Activated naive CD4-positive, alpha-beta T cell treated with anti-CD3 and anti-CD28 coated beads, Interleukin-2, amount 50 U/mL, for 72 hours (primary cell): ENCODE measurements at regions not wholly inside any gene's neighbourhood (a gene's known extent, or its start where the extent isn't known, plus 50 kb on each side); places are given as distances from the start of the nearest gene placed in this dataset.
"Not testable (repeated sequence)": the region's sequence is repeated elsewhere in the genome, so short reads cannot be mapped to it uniquely, and the experiment has no call there.

Experiments
- ATAC-seq, 2 donors: fragments of 150-1000 bp; cut with Tn5 transposase; 2 replicates each; pipeline ENCODE4 v1.10.0; 2021; ENCODE audit warnings: mild to moderate bottlenecking in 2 of 2, moderate library complexity in 2 of 2
- DNase-seq, 2 donors: peaks; one replicate each; pipeline ENCODE4 v3.0.0; 2021 to 2022; ENCODE audit warnings: low spot score in 2 of 2
- H3K27ac Mint-ChIP-seq, 2 donors: one replicate each; pipeline ENCODE4 v1.8.0; 2022; ENCODE audit warnings: mild to moderate bottlenecking in 2 of 2, mixed read lengths in 2 of 2
- H3K36me3 Mint-ChIP-seq, 2 donors: one replicate each; pipeline ENCODE4 v1.8.0; 2022; ENCODE audit warnings: mixed read lengths in 2 of 2
- H3K9me3 Mint-ChIP-seq, 2 donors: one replicate each; pipeline ENCODE4 v1.8.0; 2022; ENCODE audit warnings: mixed read lengths in 2 of 2

DNA sequence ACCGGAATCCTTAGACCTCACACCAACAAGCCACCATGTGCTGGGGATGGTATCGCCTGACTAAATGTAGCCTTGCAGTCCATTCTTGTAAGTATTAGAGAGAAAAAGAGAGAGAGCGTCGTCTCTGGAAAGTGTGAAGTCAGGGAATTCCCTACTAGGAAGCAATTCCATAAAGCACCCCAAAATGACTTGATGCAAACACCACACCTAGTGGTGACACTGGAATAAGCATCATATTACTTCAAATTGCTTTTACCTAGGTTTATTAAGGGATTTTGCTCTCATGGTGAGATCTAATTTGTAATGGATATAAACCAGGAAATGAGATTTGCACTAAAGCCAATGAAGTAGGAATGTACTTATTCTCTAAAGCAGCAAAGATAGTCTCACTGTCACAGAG lies 111.4 kb upstream of the METTL9 start:
- not testable (repeated sequence) for H3K9me3 Mint-ChIP-seq, H3K27ac Mint-ChIP-seq, ATAC-seq, DNase-seq, H3K36me3 Mint-ChIP-seq

GRCh38 chr16:21499046-21499445 lies 100.3 kb upstream of the METTL9 start:
- DNase-seq: peak in 1 of 2 donors; percentile 53
- not testable (repeated sequence) for H3K27ac Mint-ChIP-seq, ATAC-seq, H3K36me3 Mint-ChIP-seq, H3K9me3 Mint-ChIP-seq

GRCh38 chr16:21501223-21501868 lies 98.0 kb upstream of the METTL9 start:
- ATAC-seq (peak; percentile 60 to 75), DNase-seq (peak; percentile 82 to 88)
- H3K36me3 Mint-ChIP-seq, H3K9me3 Mint-ChIP-seq: not testable (repeated sequence)
- H3K27ac Mint-ChIP-seq: peak overlapping the region; percentile 92 to 96

GRCh38 chr16:21501869-21502667 lies 97.3 kb upstream of the METTL9 start:
- DNase-seq (peak; percentile 97 to 99), ATAC-seq (peak; percentile 82 to 85)
- Mint-ChIP-seq H3K9me3 (no peaks in the 10 kb centered on the region), H3K27ac (peak overlapping the region; percentile 92 to 96), H3K36me3 (peaks cover 1 to 10% of the 10 kb centered on the region in 2 donors)

GRCh38 chr16:21503574-21503920 lies 95.8 kb upstream of the METTL9 start:
- H3K9me3 Mint-ChIP-seq, ATAC-seq: not testable (repeated sequence)
- peak in 1 of 2 donors; percentile 3 for DNase-seq
- H3K27ac Mint-ChIP-seq: peak overlapping the region; percentile 94 to 96
- H3K36me3 Mint-ChIP-seq: peaks cover 8 to 24% of the 10 kb centered on the region in 2 donors

GRCh38 chr16:21503941-21504832 lies 95.2 kb upstream of the METTL9 start:
- DNase-seq: peak; percentile 4 to 53
- peaks cover 8 to 30% of the 10 kb centered on the region in 2 donors for H3K36me3 Mint-ChIP-seq
- not testable (repeated sequence) for H3K9me3 Mint-ChIP-seq, ATAC-seq
- H3K27ac Mint-ChIP-seq: peak overlapping the region; percentile 94 to 96

- DNase-seq: peak; percentile 3 to 47
- Mint-ChIP-seq H3K27ac (peak overlapping the region; percentile 97 to 100), H3K36me3 (peaks cover 8 to 30% of the 10 kb centered on the region in 2 donors)
- ATAC-seq, H3K9me3 Mint-ChIP-seq: not testable (repeated sequence)
Measured at GRCh38 chr16:21505751-21506520, 93.4 kb upstream of the METTL9 start.

DNA sequence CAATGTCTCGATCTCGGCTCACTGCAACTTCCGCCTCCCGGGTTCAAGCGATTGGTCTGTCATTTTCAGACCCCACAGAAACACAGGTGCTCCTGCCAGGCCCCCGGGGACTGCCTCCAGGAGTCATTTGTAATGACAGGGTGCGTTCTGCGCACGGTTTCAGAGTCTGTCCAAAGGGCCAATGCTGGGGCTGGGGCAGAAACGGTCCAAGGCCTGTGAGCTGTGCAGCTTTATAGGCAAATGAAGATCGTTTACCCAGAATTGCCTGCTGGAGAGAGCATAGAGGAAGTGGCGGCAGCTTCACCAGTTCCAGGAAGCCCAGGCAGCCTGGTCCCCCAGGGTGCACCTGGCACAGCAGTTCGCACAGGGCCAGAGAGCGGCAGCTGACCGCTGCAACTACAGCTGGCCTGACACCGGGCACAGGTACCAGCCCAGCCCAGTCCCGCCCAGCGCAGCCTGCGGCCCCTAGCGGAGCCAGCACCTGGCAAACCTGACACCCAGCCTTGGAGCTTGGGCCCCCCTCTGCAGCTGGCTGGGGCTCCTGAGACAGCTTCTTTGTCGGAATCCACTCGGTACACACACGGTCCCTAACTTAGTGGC lies 92.4 kb upstream of the METTL9 start:
- DNase-seq (peak; percentile 72 to 79), ATAC-seq (peak; percentile 35 to 43)
- not testable (repeated sequence) for H3K9me3 Mint-ChIP-seq
- H3K27ac Mint-ChIP-seq: peak overlapping the region; percentile 97 to 100
- H3K36me3 Mint-ChIP-seq: peaks cover 8 to 39% of the 10 kb centered on the region in 2 donors

- Mint-ChIP-seq H3K27ac (peak overlapping the region; percentile 97 to 100), H3K36me3 (peaks cover 8 to 39% of the 10 kb centered on the region in 2 donors)
- H3K9me3 Mint-ChIP-seq, ATAC-seq: not testable (repeated sequence)
- DNase-seq: peak; percentile 16 to 56
Measured at GRCh38 chr16:21507631-21508305, 91.6 kb upstream of the METTL9 start.

DNA sequence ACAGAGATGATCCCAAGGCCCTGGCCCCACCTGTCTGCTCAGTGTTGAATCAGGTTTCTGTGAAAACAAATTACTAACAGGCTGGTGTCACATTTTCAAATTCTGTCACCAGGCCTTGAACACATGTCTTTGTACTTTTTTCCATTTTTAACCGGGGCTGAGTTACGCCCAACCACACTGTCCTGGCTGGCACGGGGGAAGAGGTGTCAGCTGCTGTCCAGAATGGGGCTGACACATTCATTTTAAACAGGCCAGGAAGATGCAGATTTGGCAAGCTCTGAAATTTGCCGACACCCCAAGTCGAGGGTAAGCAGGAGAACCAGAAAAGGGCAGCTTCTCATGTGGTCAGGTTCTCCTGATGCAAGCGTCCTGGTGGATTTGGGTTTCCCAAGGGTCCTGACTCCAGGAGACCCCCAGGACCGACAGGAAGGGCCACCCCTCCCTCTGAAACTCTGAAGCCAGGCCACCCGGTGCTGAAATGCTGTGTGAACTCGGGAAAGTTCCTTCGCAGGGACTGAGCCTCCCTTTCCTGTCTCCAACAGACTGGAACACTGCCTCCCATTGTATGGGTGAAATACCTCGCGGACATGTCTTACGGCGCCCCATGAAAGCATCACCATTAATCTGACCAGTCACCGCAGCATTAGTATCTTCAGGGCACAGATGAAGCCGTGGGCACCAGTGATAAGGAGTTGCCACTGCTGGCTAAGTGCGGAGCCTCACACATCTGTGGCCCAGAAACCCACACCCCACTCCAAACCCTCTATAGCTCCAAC lies 90.5 kb upstream of the METTL9 start:
- peak overlapping the region; percentile 97 to 100 for H3K27ac Mint-ChIP-seq
- DNase-seq: peak in 1 of 2 donors; percentile 72
- H3K9me3 Mint-ChIP-seq: not testable (repeated sequence)
- ATAC-seq: peak; percentile 56 to 79
- peaks cover 8 to 43% of the 10 kb centered on the region in 2 donors for H3K36me3 Mint-ChIP-seq

- ATAC-seq (peak in 1 of 2 donors; percentile 2), DNase-seq (peak in 1 of 2 donors; percentile 63)
- H3K9me3 Mint-ChIP-seq: not testable (repeated sequence)
- Mint-ChIP-seq H3K36me3 (peaks cover 8 to 50% of the 10 kb centered on the region in 2 donors), H3K27ac (peak overlapping the region; percentile 97 to 100)
Measured at GRCh38 chr16:21509437-21510086, 89.8 kb upstream of the METTL9 start.

GRCh38 chr16:21510869-21511255 lies 88.5 kb upstream of the METTL9 start:
- H3K27ac Mint-ChIP-seq: peak overlapping the region; percentile 97 to 100
- peaks cover 8 to 52% of the 10 kb centered on the region in 2 donors for H3K36me3 Mint-ChIP-seq
- H3K9me3 Mint-ChIP-seq, ATAC-seq: not testable (repeated sequence)
- peak in 1 of 2 donors; percentile 37 for DNase-seq

DNA sequence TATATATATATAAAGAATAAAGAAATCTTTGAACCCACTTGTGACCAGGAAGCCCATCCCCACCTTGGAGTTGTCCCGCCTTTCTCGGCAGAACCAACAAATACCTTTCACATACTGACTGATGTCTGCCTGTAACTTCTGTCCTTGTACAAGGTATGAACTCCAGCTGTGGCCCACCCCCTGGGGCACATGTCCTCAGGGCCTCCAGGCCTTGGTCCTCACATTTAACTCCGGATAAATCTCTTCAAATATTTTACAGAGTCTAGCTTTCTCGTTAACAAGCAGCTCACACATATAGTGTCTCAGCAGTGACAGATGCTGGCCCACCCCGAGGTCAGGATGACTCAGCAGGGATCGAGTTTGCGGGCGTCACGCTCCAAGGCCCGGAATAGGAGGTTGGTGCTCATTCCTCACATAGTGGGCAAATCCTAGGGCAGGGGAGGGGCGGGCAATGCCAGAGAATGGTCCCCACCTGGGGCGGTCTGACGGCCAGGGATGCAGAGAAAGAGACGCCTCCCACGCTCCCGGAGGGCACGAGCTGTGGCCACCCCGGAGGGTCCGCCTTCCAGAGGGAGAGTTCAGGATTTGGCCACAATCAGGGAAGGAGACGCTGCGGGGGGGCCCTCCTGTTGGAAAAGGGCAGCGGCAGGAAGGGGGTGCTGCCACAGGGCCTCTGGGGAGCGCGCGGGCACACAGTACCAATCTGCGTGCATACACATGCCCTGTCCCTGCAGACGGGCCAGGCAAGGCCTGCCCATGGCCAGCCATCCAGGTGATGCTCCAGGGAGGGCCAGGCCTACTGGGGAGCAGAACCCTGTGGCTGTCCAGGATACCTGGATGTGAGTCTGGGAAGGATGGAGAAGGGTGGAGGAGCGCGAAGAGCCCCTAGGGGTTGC lies 87.8 kb upstream of the METTL9 start:
- Mint-ChIP-seq H3K36me3 (peaks cover 8 to 46% of the 10 kb centered on the region in 2 donors), H3K27ac (peak overlapping the region; percentile 97 to 100)
- DNase-seq: peak in 1 of 2 donors; percentile 51
- not testable (repeated sequence) for ATAC-seq, H3K9me3 Mint-ChIP-seq
